Erythroblast (primary cell): ENCODE measurements at regions not wholly inside any gene's neighbourhood (a gene's known extent, or its start where the extent isn't known, plus 50 kb on each side); places are given as distances from the start of the nearest gene placed in this dataset.
"Not testable (repeated sequence)": the region's sequence is repeated elsewhere in the genome, so short reads cannot be mapped to it uniquely, and the experiment has no call there.

Experiments used
- DNase-seq, 2 experiments: peaks; one replicate each; lab custom pipeline; 2025; lab: John Stamatoyannopoulos, UW
- GATA1 ChIP-seq: IDR thresholded peaks from 2 replicates; pipeline ENCODE4 v1.6.1; 2011; ENCODE audit warnings: low read depth, mild to moderate bottlenecking, control low read depth, low read length, moderate library complexity
- POLR2A ChIP-seq: IDR thresholded peaks from 2 replicates; pipeline ENCODE4 v1.6.1; 2011; ENCODE audit warnings: mild to moderate bottlenecking, low read length

GRCh38 chr4:174183259-174183658, 100.2 kb downstream of the FBXO8 start:
- no peak for TF ChIP-seq GATA1
- TF ChIP-seq POLR2A: no peak
- DNase-seq: no peak

DNA sequence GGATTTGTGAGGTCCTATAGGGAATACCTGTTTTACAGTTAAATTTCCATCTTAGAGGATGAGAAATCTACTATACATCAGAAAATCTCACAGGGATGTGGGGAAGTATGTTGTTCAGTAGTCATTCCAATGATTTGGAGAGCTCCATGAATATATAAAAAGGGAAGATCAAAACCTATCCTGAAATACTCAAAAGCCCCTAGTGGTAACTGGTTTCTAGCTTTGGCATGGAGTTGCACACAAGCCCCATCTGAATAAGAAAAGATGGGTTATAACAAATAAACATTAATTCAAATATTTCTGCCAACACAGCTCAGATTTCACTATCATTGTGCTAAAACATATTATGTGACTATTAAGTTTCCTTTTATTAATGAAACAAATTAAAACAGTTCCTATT, 101.6 kb downstream of the FBXO8 start:
- no peak for TF ChIP-seq POLR2A

DNA sequence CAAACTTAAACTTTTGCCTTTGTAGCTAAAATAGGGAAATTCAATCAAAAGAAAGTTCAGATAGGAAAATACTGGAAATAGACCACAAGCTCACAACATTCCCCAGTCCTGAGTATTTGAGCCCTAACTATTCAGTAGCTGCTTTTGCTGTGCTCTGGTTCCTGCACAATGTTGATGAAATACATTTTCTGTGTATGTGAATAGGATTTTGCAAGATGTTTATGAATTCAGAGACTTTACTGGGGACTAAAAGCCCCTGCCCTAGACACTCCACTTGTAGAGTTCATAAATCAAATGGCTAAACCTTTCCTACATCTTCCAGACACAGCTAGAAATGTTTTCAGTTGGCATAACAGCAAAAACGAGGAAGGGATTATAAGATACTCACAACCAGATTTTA, 105.9 kb downstream of the FBXO8 start:
- TF ChIP-seq POLR2A: no peak
- no peak for TF ChIP-seq GATA1
- DNase-seq: no peak

More for the DNA sequence above, 101.6 kb downstream of the FBXO8 start:
- no peak for DNase-seq

DNA sequence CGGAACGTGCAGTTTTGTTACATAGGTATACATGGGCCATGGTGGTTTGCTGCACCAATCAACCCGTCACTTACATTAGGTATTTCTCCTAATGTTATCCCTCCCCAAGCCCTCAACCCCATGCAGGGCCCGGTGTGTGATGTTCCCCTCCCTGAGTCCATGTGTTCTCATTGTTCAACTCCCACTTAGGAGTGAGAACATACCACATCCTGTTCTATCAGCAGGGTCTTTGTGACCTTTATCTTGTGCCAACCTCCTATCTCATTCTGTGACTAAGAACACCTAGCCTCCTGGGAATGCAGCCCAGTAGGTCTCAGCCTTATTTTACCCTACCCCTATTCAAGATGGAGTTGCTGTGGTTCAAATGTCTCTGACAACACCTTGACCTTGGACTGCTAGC, 107.6 kb downstream of the FBXO8 start:
- DNase-seq: not testable (repeated sequence)

DNA sequence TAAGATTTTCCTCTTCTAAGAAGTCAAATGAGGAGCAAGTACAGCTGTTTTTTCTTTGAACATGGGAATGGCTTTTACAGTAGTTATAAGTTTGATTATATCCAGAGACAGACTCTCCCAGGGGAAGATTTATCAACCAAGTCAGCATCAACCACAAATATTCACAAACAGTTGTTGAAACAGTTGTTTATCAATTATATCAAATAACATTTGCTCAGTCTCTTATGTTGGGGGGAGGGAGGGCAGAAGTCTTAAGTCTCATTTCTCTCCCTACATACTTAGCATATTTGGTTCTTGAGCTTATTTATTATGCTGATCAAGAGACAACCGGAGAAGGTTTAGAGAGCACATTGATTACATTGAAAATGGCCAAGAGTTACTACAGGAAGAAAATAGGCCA, 110.1 kb downstream of the FBXO8 start:
- TF ChIP-seq GATA1 (no peak), POLR2A (no peak)
- no peak for DNase-seq

DNA sequence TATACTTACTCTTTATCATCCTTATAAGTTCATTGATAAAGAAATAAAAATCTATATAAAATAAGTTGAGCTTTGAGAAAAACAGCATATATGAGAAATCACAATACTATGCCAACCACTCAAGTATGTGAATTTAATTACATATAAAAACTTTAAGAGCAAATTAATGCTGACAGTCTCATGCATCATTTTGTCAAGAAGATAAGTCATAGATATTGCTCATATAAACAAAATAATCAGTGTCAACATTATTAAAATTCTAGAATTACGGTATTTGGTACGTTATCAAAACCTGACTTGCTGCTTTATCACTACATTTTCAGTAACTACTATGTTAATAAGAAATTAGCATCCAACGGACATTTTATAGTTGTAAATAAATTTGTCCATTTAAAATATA, 111.2 kb downstream of the FBXO8 start:
- TF ChIP-seq GATA1 (no peak), POLR2A (no peak)

DNA sequence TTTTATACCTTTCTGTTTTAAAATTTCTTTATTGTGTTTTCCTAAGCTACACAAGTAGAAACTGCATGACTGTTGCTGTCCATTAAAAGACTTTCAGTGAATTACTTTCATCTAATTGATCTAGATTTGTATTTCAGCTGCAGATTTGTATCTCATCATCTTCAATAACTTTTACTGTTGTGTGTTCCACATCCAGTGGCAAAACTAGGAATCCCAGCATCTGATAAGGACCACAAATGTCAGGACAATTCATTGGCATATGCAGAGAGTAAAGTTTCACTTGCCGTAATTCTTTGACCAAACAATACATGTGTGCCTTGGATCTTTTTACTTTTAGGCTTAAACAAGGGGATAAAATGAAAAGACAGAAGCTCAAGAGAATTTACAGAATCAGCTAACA, 112.6 kb downstream of the FBXO8 start:
- TF ChIP-seq POLR2A (no peak), GATA1 (no peak)
- no peak for DNase-seq

More for the DNA sequence above, 111.2 kb downstream of the FBXO8 start:
- no peak for DNase-seq

DNA sequence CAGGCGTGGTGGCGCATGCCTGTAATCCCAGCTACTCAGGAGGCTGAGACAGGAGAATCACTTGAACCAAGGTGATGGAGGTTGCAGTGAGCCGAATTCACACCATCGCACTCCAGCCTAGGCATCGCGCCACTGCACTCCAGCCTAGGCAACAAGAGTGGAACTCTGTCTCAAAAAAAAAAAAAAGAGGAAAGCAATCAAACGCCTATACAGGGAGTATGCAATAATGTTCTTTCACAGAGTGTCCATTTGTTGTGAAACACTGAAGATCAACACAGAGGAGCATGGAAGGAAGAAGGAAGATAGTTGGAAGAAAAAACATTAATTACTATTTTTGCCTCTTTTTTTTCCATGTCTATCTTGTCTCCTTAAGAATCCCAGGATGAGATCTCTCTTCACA, 113.4 kb downstream of the FBXO8 start:
- no peak for DNase-seq
- TF ChIP-seq GATA1 (no peak), POLR2A (no peak)

- peak; percentile 76 to 90 for DNase-seq
- TF ChIP-seq POLR2A (no peak), GATA1 (no peak)
These were observed 126.3 kb downstream of the FBXO8 start for GRCh38 chr4:174157106-174157607.

DNA sequence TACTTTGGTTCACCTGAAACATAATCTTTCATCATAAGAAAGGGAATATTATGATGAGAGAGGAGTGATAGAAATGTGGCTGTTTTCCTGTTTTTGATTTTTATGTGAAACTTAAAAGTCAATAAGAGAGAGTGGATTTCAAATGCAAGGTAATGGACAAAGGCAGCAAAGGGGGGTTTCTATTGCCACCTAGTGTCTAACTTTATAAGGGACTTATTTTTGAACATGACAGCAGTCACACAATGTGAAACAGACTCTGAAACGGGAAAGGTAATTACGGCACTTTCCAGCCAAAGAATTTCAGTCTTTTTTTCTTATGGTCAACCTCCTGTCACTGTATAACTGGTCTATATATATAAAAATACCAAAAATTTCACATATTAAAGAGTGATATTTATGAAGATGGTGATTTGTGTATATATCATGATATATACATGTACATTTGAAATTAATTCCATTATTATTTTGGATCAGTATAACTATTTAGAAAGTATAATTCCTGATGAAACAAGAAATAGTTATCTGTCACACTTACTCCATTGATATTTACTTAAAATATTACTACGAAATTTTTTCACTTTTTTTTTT, 127.1 kb downstream of the FBXO8 start:
- TF ChIP-seq POLR2A (no peak), GATA1 (no peak)
- DNase-seq: peak; percentile 75 to 79

- TF ChIP-seq GATA1: no peak
- no peak for TF ChIP-seq POLR2A
- peak in 1 of 2 experiments; percentile 11 for DNase-seq
These were observed 129.1 kb downstream of the FBXO8 start for GRCh38 chr4:174154215-174154854.

DNA sequence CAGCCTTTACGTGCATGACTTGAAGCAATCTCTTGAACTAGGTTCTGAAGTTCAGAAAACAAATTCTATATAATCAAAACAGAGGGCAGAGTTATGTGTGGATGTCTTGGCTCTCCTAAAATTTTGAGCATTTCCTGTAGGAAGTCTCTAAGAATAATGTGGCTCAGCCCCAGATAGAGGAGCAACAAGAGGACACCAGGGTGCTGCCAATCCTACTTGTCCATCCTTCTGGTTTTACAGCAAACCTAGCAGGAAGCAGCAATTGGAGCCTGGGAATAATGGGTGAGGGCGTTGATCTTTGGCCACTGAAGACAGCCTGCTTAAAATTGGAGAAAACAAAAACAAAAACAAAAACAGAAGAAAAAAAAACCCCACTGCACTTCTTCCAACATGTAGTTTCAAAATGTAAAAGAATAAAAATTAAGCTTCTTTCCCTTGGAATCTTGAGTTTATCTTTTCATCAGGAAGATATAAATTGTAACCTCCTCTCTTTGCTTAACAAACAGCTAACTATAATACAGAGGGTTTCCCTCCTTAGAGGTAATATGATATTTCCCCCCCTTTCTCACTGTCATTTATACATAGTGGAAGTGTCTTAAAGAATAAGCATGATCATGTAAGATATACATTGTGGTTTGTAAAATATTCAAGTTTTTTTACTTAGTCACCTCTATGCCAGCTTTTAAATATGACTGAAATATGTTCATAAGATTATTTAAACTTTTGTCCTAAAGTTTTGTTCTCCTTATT, 130.6 kb downstream of the FBXO8 start:
- no peak for DNase-seq
- TF ChIP-seq POLR2A (no peak), GATA1 (no peak)

GRCh38 chr4:174147863-174148262, 135.6 kb downstream of the FBXO8 start:
- TF ChIP-seq GATA1: no peak
- no peak for TF ChIP-seq POLR2A
- no peak for DNase-seq

GRCh38 chr4:174144106-174144505, 139.4 kb downstream of the FBXO8 start:
- TF ChIP-seq GATA1: no peak
- TF ChIP-seq POLR2A: no peak
- DNase-seq: no peak
